NT2/D1 (cell line): ENCODE measurements at regions not wholly inside any gene's neighbourhood (a gene's known extent, or its start where the extent isn't known, plus 50 kb on each side); places are given as distances from the start of the nearest gene placed in this dataset.

Experiments
- SUZ12 ChIP-seq: IDR thresholded peaks from 2 replicates; pipeline ENCODE4 v1.6.1; 2011; ENCODE audit not compliant: insufficient read length, insufficient read depth; ENCODE audit errors: extremely low read depth
- YY1 ChIP-seq: IDR thresholded peaks from 2 replicates; pipeline ENCODE4 v1.6.1; 2011; ENCODE audit not compliant: insufficient read length, insufficient read depth
- ZNF274 ChIP-seq: IDR thresholded peaks from 2 replicates; pipeline ENCODE4 v1.6.1; 2011; ENCODE audit warnings: mild to moderate bottlenecking, low read depth, low read length

- no peak for TF ChIP-seq SUZ12
- TF ChIP-seq YY1: no peak
- TF ChIP-seq ZNF274: no peak
These were observed 117.8 kb upstream of the KCNH8 start for GRCh38 chr3:19030522-19030839.
